HL-60 (cell line): ENCODE measurements at regions not wholly inside any gene's neighbourhood (a gene's known extent, or its start where the extent isn't known, plus 50 kb on each side); places are given as distances from the start of the nearest gene placed in this dataset.

Experiments
- DNase-seq, 2 experiments: peaks; one replicate each; pipeline ENCODE4 v3.0.0-alpha.2; 2010 to 2020; ENCODE audit warnings: low read depth in 1 of 2, low spot score in 1 of 2
- H3K27ac ChIP-seq: fragments of 250-450 bp; sonication (Bioruptor Pico); replicated peaks from 2 replicates; pipeline ENCODE4 v1.5.1; 2020; ENCODE audit warnings: mild to moderate bottlenecking, moderate library complexity
- H3K27me3 ChIP-seq: fragments of 250-450 bp; sonication (Bioruptor Pico); 2 replicates; pipeline ENCODE4 v1.5.1; 2021; ENCODE audit warnings: mild to moderate bottlenecking, moderate library complexity; ENCODE audit not compliant: insufficient read depth, poor library complexity, severe bottlenecking
- H3K4me3 ChIP-seq: replicated peaks from 2 replicates; pipeline ENCODE4 v1.5.1; 2011; ENCODE audit warnings: mild to moderate bottlenecking, control low read depth, low read length; ENCODE audit not compliant: insufficient read depth
- GABPA ChIP-seq: IDR thresholded peaks from 2 replicates; pipeline ENCODE4 v1.6.1; 2012; ENCODE audit warnings: low read depth
- POLR2AphosphoS5 ChIP-seq: IDR thresholded peaks from 2 replicates; pipeline ENCODE4 v1.6.1; 2012; ENCODE audit warnings: low read depth
- SPI1 ChIP-seq: IDR thresholded peaks from 2 replicates; pipeline ENCODE4 v1.6.1; 2012; ENCODE audit warnings: low read depth, mild to moderate bottlenecking, borderline replicate concordance
- TF ChIP-seq, protein P1 (sequence below): IDR thresholded peaks from 2 replicates; pipeline ENCODE4 v1.6.1; 2012; ENCODE audit warnings: low read depth; ENCODE audit not compliant: insufficient replicate concordance
- TF ChIP-seq, protein P2 (sequence below): IDR thresholded peaks from one replicate; pipeline ENCODE4 v1.5.1; 2011; ENCODE audit warnings: low read length, control low read depth, inconsistent platforms; ENCODE audit not compliant: insufficient read depth

GRCh38 chr18:57980573-57981307 lies 63.3 kb upstream of the NEDD4L start:
- Histone ChIP-seq H3K4me3 (no peak overlapping the region), H3K27ac (no peak overlapping the region), H3K27me3 (peaks cover 7% of the 10 kb centered on the region)
- TF ChIP-seq, protein P1, sequence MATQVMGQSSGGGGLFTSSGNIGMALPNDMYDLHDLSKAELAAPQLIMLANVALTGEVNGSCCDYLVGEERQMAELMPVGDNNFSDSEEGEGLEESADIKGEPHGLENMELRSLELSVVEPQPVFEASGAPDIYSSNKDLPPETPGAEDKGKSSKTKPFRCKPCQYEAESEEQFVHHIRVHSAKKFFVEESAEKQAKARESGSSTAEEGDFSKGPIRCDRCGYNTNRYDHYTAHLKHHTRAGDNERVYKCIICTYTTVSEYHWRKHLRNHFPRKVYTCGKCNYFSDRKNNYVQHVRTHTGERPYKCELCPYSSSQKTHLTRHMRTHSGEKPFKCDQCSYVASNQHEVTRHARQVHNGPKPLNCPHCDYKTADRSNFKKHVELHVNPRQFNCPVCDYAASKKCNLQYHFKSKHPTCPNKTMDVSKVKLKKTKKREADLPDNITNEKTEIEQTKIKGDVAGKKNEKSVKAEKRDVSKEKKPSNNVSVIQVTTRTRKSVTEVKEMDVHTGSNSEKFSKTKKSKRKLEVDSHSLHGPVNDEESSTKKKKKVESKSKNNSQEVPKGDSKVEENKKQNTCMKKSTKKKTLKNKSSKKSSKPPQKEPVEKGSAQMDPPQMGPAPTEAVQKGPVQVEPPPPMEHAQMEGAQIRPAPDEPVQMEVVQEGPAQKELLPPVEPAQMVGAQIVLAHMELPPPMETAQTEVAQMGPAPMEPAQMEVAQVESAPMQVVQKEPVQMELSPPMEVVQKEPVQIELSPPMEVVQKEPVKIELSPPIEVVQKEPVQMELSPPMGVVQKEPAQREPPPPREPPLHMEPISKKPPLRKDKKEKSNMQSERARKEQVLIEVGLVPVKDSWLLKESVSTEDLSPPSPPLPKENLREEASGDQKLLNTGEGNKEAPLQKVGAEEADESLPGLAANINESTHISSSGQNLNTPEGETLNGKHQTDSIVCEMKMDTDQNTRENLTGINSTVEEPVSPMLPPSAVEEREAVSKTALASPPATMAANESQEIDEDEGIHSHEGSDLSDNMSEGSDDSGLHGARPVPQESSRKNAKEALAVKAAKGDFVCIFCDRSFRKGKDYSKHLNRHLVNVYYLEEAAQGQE: no peak
- TF ChIP-seq SPI1 (no peak), POLR2AphosphoS5 (no peak), GABPA (no peak)
- TF ChIP-seq, protein P2, sequence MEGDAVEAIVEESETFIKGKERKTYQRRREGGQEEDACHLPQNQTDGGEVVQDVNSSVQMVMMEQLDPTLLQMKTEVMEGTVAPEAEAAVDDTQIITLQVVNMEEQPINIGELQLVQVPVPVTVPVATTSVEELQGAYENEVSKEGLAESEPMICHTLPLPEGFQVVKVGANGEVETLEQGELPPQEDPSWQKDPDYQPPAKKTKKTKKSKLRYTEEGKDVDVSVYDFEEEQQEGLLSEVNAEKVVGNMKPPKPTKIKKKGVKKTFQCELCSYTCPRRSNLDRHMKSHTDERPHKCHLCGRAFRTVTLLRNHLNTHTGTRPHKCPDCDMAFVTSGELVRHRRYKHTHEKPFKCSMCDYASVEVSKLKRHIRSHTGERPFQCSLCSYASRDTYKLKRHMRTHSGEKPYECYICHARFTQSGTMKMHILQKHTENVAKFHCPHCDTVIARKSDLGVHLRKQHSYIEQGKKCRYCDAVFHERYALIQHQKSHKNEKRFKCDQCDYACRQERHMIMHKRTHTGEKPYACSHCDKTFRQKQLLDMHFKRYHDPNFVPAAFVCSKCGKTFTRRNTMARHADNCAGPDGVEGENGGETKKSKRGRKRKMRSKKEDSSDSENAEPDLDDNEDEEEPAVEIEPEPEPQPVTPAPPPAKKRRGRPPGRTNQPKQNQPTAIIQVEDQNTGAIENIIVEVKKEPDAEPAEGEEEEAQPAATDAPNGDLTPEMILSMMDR: no peak
- no peak for DNase-seq

- no peak overlapping the region for H3K27ac ChIP-seq
- DNase-seq: no peak
- H3K4me3 ChIP-seq: no peak overlapping the region
- no peak for TF ChIP-seq SPI1
- no peak for TF ChIP-seq POLR2AphosphoS5
- no peak for TF ChIP-seq GABPA
- TF ChIP-seq, protein P1: no peak
- TF ChIP-seq, protein P2: no peak
- H3K27me3 ChIP-seq: peaks cover 19% of the 10 kb centered on the region
These were observed 67.7 kb upstream of the NEDD4L start for GRCh38 chr18:57976230-57976773.

DNA sequence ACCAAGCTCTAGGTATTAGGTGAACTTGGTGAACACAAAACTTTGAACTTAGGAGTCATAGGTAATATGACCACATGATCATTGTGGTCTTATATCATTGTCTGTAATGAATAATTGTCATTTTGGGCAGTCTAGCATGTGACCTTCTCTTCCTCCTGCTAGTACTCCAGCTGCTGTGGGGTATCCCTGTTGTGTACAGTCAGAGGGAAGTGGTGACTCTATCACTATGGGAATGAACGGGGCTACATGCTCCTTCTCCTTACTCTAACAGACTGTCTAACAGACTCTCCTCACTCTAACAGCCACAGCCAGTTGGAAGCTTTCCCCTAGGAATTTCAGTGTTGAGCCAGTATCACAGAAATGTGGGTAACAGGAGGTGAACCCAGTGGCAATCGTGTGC lies 68.2 kb upstream of the NEDD4L start:
- Histone ChIP-seq H3K4me3 (no peak overlapping the region), H3K27ac (no peak overlapping the region), H3K27me3 (peaks cover 19% of the 10 kb centered on the region)
- TF ChIP-seq SPI1: no peak
- no peak for TF ChIP-seq GABPA
- TF ChIP-seq, protein P1: no peak
- DNase-seq: no peak
